Stomach (tissue), 4 donors: ENCODE measurements at regions not wholly inside any gene's neighbourhood (a gene's known extent, or its start where the extent isn't known, plus 50 kb on each side); places are given as distances from the start of the nearest gene placed in this dataset.

Experiments
- EP300 ChIP-seq: sonication (generic); formaldehyde crosslinking; IDR thresholded peaks from one replicate; pipeline ENCODE4 v1.6.1; 2017; ENCODE audit warnings: antibody characterized with exemption
- POLR2AphosphoS5 ChIP-seq, 3 donors: sonication (generic); formaldehyde crosslinking; IDR thresholded peaks; one replicate each; pipeline ENCODE4 v1.6.1; 2016; ENCODE audit warnings: antibody characterized with exemption in 3 of 3
- TF ChIP-seq, protein P1 (sequence below), 7 experiments: fragments of 450-650 bp in 4 of 7; fragments of 200-600 bp in 3 of 7; sonication (generic) in 3 of 7; IDR thresholded peaks; one replicate each; pipeline ENCODE4 v1.5.1; 2016 to 2019; ENCODE audit warnings: antibody characterized with exemption in 7 of 7, control low read depth in 2 of 7, mild to moderate bottlenecking in 1 of 7

- TF ChIP-seq, protein P1, sequence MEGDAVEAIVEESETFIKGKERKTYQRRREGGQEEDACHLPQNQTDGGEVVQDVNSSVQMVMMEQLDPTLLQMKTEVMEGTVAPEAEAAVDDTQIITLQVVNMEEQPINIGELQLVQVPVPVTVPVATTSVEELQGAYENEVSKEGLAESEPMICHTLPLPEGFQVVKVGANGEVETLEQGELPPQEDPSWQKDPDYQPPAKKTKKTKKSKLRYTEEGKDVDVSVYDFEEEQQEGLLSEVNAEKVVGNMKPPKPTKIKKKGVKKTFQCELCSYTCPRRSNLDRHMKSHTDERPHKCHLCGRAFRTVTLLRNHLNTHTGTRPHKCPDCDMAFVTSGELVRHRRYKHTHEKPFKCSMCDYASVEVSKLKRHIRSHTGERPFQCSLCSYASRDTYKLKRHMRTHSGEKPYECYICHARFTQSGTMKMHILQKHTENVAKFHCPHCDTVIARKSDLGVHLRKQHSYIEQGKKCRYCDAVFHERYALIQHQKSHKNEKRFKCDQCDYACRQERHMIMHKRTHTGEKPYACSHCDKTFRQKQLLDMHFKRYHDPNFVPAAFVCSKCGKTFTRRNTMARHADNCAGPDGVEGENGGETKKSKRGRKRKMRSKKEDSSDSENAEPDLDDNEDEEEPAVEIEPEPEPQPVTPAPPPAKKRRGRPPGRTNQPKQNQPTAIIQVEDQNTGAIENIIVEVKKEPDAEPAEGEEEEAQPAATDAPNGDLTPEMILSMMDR (IDR thresholded peaks at IDR 0.05): no peak
- TF ChIP-seq EP300 (no peak), POLR2AphosphoS5 (IDR thresholded peaks at IDR 0.05) (no peak)
Measured at GRCh38 chr18:34023471-34023870, 201.2 kb downstream of the NOL4 start.
